ENCODE measurements at regions not wholly inside any gene's neighbourhood (a gene's known extent, or its start where the extent isn't known, plus 50 kb on each side); places are given as distances from the start of the nearest gene placed in this dataset.
A peak's percentile ranks its signal among the peaks of the same experiment; 100 is the strongest.

DNA sequence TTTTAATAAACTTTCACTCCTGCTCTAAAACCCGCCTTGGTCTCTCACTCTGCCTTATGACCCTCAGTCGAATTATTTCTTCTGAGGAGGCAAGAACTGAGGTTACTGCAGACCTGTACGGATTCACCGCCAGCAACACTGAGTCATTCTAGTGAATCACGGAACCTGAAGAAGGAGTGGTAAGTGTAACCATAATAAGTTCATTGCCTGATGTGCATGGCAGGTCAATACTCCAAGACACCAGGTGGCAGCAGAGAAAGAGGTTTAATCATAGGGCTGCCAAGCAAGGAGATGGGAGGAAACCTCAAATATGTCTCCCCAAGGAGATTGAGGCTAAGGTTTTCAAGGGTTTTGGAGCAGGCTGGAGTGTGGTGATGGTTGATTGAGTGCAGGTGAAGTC lies 204.3 kb upstream of the IPO5 start:
- DNase-seq (ENCODE audit: low read depth): peak; percentile 91

DNA sequence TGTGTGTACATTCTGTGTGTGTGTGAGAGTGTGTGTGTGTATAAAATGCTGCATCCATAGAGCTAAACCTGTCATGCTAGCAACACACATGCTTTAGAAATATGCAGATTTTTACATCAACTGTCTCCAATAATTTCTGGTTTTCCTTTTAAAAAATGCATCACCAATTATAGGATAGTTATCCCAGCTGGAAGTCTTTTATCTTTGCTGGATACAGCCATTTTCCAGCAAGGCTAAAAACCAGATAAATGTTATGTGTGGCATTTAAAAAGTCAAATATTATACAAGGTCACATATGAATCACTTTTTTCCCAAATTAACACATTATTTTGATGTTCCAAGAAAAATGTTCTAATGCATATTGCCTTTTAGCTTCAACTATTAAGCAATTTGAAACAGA lies 202.0 kb upstream of the IPO5 start:
- TF ChIP-seq, protein P1, sequence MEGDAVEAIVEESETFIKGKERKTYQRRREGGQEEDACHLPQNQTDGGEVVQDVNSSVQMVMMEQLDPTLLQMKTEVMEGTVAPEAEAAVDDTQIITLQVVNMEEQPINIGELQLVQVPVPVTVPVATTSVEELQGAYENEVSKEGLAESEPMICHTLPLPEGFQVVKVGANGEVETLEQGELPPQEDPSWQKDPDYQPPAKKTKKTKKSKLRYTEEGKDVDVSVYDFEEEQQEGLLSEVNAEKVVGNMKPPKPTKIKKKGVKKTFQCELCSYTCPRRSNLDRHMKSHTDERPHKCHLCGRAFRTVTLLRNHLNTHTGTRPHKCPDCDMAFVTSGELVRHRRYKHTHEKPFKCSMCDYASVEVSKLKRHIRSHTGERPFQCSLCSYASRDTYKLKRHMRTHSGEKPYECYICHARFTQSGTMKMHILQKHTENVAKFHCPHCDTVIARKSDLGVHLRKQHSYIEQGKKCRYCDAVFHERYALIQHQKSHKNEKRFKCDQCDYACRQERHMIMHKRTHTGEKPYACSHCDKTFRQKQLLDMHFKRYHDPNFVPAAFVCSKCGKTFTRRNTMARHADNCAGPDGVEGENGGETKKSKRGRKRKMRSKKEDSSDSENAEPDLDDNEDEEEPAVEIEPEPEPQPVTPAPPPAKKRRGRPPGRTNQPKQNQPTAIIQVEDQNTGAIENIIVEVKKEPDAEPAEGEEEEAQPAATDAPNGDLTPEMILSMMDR (IDR thresholded peaks at IDR 0.05; ENCODE audit: insufficient read depth, low read depth, low read length, missing control alignments): no peak
- H3K4me3 ChIP-seq (ENCODE audit: low read length): no peak overlapping the region
- DNase-seq (ENCODE audit: low read depth): no peak

More for the DNA sequence above, 204.3 kb upstream of the IPO5 start:
- TF ChIP-seq, protein P1 (IDR thresholded peaks at IDR 0.05; ENCODE audit: insufficient read depth, low read depth, low read length, missing control alignments): peak; percentile 48
- H3K4me3 ChIP-seq (ENCODE audit: low read length): no peak overlapping the region

DNA sequence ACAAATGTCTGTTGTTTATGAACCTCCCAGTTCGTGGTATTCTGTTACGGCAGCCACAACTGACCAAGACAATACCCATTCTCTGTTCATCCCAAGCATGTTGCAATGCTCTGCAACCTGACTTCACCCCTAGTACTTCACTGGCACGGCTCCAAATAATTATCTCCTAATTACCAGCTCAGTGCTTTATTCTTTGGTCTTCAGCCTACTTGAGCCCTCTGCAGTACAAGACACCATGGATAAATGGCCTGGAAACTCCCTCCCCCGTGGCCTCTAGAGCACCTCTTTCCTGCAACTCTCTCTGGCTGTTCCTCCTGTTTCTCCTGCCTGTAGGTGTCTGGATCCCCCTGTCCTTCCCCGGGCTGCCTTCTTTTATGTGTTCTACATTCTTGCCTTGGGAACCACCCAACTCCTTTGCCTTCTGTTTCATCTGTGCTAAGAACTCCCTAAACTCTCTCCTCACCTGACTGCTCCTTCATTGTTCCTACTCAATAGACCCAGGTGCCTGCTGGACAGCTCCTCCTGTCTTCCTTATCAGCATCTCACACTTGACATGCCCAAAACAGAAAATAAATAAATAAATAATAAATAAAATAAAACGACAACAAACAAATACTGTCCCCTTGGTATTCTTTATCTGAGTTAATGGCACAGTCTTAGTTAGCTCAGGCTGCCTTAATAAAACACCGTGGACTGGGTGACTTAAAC lies 200.4 kb upstream of the IPO5 start:
- H3K4me3 ChIP-seq (ENCODE audit: low read length): no peak overlapping the region
- TF ChIP-seq, protein P1 (IDR thresholded peaks at IDR 0.05; ENCODE audit: insufficient read depth, low read depth, low read length, missing control alignments): peak; percentile 17
- DNase-seq (ENCODE audit: low read depth): peak; percentile 11

DNA sequence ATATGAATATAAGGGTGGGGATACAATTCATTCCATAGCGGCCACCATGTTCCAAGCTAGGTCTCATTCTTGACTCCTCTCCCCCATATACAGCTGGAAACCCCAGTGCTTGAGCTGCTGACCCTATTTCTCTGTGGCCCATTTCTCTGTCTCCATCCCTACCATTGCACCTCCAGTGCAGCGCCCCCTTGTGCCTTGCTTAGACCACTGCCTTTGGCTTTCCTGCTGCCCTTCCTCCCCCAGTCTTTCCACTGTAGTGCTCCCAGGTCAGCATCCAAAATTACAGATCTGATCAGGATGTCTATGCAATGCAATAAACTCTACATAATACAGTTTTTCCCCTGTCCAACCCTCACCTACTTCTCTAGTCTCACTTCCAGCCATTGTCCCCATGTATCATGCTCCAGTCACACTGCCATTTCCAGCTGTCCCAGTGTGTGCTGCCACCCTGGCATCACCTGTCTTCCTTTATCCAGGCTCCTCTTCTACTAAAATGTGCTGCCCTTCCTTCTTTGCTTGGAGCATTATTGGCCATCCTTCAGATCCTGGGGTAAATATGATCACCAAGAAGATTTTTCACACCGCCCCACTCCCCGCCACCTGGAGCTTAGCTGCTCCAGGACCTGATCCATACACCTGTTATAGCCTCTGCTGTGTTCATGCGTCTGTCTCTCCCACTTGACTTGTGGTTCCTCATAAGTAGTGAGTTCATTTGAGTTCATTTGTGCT lies 199.4 kb upstream of the IPO5 start:
- no peak for DNase-seq (ENCODE audit: low read depth)
- TF ChIP-seq, protein P1 (IDR thresholded peaks at IDR 0.05; ENCODE audit: insufficient read depth, low read depth, low read length, missing control alignments): no peak
- no peak overlapping the region for H3K4me3 ChIP-seq (ENCODE audit: low read length)

DNA sequence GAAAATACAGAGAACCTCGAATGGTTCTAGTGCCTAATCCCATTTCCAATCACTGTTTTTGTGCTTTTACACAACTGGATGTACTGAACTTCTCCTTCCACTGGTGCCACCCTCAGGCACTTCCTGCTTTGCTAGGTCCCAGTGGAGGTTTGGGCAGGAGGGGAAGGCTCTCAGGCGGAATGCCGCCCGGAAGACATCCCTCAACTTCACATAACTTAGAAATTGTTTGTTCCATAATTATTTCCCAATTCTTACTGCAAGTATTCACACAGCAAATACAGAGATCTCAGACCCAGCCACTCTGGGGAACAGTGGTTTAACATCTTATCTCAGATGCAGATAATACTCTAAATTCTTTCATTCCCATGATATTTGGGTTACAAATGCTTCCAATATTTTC lies 195.7 kb upstream of the IPO5 start:
- no peak for DNase-seq (ENCODE audit: low read depth)
- no peak overlapping the region for H3K4me3 ChIP-seq (ENCODE audit: low read length)
- TF ChIP-seq, protein P1 (IDR thresholded peaks at IDR 0.05; ENCODE audit: insufficient read depth, low read depth, low read length, missing control alignments): no peak

DNA sequence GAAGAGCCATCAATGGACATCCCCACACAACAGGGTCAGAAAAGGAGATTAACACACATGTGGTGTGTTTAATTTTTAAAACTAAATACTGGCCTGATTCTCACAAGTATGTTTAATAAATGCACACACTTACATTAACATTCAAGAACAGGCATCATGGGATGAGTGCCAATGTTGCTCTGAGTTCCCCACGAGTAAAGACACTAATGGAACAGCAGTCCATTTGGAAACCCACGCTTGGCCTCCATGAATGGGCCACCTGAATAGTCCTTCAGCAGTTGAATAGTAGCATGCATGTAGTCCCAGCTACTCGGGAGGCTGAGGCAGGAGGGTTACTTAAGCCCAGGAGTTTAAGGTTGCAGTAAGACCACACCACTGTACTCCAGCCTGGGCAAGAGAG lies 195.2 kb upstream of the IPO5 start:
- DNase-seq (ENCODE audit: low read depth): no peak
- no peak overlapping the region for H3K4me3 ChIP-seq (ENCODE audit: low read length)
- TF ChIP-seq, protein P1 (IDR thresholded peaks at IDR 0.05; ENCODE audit: insufficient read depth, low read depth, low read length, missing control alignments): no peak

Data from epithelial cell of esophagus (primary cell).